ENCODE measurements at regions not wholly inside any gene's neighbourhood (a gene's known extent, or its start where the extent isn't known, plus 50 kb on each side); places are given as distances from the start of the nearest gene placed in this dataset.
"Not testable (repeated sequence)": the region's sequence is repeated elsewhere in the genome, so short reads cannot be mapped to it uniquely, and the experiment has no call there.

DNA sequence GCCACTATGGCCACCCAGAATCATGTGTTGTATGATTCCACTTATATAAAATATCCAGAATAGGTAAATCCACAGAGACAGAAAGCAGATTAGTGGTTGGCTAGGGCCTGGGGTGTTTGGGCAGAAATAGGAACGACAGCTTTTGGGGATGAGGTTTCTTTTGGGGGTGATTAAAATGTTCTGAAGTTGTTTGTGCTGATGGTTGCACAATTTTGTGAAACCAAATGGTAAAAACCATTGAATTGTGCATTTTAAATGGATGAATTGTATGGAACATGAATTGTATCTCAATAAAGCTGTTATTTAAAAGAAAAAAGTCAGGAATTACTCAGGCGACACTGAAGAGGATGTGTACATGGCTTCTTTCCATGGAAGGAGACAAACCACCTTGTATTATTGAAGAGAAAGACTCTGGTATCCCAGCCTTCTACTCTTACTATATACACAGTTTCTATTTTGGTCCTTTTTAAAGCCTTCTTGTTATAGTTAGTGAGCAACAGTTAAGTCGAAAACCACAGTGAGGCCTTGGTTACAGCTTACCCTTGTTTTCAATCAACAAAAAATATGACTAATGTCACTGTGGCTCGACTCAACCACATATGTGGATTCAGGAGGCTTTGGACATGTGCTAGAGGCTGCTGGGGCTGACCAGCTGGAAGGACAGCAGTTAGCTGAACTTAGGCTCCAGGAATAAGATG, 57.1 kb upstream of the KMT2E start:
- peak; percentile 100 for DNase-seq (ENCODE audit: low read depth)

DNA sequence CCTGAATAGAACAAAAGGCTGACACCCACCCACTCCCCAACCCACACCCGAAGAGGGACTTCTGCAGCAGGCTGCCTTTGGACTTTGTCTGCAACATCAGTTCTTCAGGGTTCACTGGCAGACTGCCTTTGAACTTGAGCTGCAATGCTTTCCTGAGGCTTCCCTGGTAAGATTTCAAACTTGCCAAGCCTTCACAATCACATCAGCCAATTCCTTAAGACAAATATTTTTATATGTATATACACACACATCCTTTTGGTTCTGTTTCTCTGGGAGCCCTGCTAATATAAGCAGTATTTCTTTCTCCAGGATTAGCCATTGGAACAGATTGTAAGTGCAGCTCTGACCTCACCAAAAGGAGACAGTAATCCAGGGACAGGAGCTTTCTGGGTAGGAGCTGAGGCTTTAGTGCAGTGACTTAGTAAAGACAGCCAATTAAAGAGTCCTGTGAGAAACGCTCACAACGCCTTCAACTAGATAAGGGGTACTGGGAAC, 55.6 kb upstream of the KMT2E start:
- no peak for DNase-seq (ENCODE audit: low read depth)

DNA sequence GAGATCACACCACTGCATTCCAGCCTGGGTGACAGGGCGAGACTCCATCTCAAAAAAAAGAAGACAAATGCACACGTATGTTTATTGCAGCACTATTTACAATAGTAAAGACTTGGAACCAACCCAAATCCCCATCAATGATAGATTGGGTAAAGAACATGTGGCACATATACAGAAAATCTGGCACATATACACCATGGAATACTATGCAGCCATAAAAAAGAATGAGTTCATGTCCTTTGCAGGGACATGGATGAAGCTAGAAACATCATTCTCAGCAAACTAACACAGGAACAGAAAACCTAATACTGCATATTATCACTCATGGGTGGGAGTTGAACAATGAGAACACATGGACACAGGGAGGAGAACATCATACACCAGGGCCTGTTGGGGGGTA, 54.5 kb upstream of the KMT2E start:
- DNase-seq (ENCODE audit: low read depth): not testable (repeated sequence)

DNA sequence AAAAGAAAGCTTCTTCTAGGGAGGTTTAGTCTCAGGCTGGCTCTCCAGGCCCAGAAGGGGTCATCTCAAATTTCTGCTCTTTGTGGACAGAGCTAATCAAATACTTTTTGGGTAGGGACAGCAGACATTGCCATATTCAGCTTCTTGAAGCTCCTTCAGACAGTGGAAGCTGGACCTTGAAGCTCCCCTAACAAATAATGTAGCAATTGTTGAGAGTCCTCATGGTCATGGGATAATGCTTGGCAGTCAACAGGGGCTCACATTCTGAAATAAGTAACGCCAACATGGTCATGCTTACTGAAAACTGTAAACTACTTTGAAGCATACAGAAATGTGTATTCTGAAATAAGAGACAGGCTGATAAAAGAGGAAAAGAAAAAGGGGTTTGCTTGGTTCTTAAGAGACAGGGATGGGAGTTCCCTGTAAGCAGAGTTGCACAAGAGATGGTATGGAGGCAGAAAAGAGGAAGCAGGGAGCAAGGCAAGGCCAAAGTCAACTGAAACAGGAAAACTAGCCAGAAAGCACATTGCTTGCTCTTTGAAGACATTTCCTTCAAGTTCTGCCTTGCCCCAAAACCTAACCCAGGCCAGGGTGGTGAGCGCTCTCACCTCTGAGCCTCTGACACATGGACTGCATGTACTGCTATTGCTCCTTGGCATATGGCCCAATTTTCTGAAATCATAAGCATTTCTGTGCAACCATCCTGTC, 53.1 kb upstream of the KMT2E start:
- DNase-seq (ENCODE audit: low read depth): peak; percentile 62

DNA sequence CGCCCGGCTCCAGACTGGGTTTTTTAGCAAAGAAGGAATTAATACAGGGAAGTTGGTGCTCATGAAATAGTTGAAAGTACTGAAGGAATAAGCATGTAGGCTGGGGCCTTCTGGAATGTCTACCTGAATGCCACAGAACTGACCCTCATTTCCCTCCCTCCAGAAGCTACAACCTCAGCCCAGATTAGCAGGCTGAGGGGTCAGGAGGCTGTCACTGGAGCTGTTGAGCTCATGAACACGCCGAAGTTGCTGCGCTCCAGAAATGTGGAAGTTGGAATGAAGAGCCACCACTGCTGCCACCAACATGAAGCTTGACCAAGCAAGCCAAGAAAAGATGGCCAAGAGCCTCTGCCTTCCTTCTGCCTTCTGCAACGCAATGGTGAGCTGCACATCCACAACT, 52.2 kb upstream of the KMT2E start:
- no peak for DNase-seq (ENCODE audit: low read depth)

DNA sequence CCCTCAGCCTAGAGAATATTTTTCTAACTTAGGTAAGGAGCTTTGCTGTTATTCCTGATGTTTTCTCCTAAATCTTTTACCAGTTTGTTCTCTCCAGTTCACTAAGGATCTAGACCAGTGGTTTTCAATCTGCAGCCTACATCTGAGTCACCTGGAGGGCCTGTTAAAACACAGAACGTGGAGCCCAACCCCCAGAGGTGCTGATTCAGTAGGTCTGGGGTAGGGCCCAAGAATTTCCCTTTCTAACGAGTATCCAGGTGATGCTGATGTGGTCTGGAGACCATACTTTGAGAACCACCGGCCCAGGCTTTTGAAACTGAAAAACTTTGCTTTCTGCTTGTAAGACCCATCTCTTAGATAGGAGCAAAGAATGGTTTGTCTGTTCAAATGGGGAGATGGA, 51.2 kb upstream of the KMT2E start:
- DNase-seq (ENCODE audit: low read depth): no peak

DNA sequence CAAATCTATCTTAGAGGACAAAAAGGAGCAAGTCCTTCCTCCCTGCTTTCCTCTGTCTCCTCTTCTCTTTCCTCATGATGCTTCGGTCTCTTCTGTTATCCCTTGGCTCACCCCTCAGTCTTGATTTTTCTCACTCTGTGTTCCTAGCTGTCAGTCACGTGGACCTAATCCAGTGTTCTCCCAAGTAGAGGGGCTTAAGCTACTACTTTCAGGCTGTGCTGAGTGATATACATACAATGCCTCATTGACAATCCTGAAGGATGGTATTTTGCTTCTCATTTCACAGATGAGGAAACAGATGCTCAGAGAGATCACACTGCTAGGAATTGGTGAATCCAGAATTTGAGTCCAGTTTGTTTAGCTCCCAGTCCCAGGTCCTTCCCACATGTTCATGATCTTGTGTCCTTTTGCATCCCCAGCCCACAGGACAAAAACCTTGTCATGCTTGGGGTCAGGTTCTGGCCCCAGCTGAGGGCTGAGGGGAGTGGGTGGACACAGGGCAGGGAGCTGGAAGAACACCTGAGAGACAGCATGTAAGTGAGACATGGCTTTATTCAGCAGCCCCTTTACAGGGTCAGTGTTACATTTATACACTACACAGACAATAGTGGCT, 50.5 kb upstream of the KMT2E start:
- no peak for DNase-seq (ENCODE audit: low read depth)

DNA sequence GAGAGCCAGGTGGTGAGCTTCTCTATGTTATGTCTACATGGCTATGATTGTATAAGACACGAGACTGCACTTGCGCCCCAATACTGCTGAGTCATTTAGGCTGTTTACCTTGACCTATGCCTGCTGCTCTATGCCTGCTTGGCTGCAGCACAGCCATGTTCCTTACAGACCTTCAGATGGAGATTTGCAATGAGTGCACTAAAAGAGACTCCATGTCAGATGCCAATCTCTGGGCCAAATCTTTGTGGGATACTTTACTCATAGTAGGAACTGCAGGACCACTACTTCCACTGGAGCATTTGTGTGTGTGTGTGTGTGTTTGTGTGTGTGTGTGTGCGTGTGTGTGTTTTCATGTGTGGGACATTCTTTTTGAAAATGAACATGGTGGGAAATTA, 50.0 kb upstream of the KMT2E start:
- peak; percentile 61 for DNase-seq (ENCODE audit: low read depth)

Data from LHCN-M2 (cell line).